Endothelial cell of umbilical vein (primary cell): ENCODE measurements at regions not wholly inside any gene's neighbourhood (a gene's known extent, or its start where the extent isn't known, plus 50 kb on each side); places are given as distances from the start of the nearest gene placed in this dataset.

Experiments used
- BruUV-seq: library from RNA; stranded (reverse); fragments of 400-500 nt; replicated peaks from 2 replicates; lab custom pipeline; 2021; lab: Mats Ljungman, UMichigan
- CTCF ChIA-PET: fragments of 300-600, 350-600 bp; sonication (Branson Sonifier 250); formaldehyde crosslinking; loops from one replicate; lab custom pipeline; 2021; ENCODE audit warnings: antibody characterized with exemption, inconsistent platforms; lab: Charles Lee
- POLR2A ChIA-PET: fragments of 300-600, 350-600 bp; sonication (Branson Sonifier 250); formaldehyde crosslinking; loops from one replicate; lab custom pipeline; 2021; ENCODE audit warnings: antibody characterized with exemption, inconsistent platforms; lab: Charles Lee
- DNase-seq: peaks from one replicate; pipeline ENCODE4 v3.0.0-alpha.2; 2011; ENCODE audit warnings: low read depth, low spot score
- FAIRE-seq: peaks from 2 replicates; lab custom pipeline; 2011; peaks lifted over from hg19 to GRCh38; lab: Jason Lieb, UNC
- H2AFZ ChIP-seq: 2 replicates; pipeline ENCODE4 v1.6.0; 2012; ENCODE audit warnings: low read depth, low read length, control low read depth, inconsistent platforms
- H3K27ac ChIP-seq: 2 replicates; pipeline ENCODE4 v1.5.1; 2011; ENCODE audit warnings: low read depth, mild to moderate bottlenecking, control low read depth, low read length, moderate library complexity; ENCODE audit not compliant: insufficient read depth
- H3K27me3 ChIP-seq, 2 experiments: 2 replicates each; pipeline versions ENCODE4 v1.6.0 to v1.6.1; 2011; ENCODE audit warnings: low read length in 2 of 2, mixed read lengths in 1 of 2; ENCODE audit not compliant: control insufficient read depth in 2 of 2, insufficient read depth in 2 of 2
- H3K36me3 ChIP-seq, 2 experiments: 2 replicates in 1 of 2; 3 replicates in 1 of 2; pipeline ENCODE4 v1.5.1; 2011; ENCODE audit warnings: low read length in 2 of 2, mild to moderate bottlenecking in 1 of 2, moderate library complexity in 1 of 2; ENCODE audit not compliant: control insufficient read depth in 2 of 2, insufficient read depth in 2 of 2; ENCODE audit errors: extremely low read depth in 1 of 2
- H3K4me1 ChIP-seq: 3 replicates; pipeline ENCODE4 v1.5.1; 2011; ENCODE audit warnings: mild to moderate bottlenecking, low read length; ENCODE audit not compliant: control insufficient read depth, insufficient read depth; ENCODE audit errors: extremely low read depth
- H3K4me2 ChIP-seq: 2 replicates; pipeline ENCODE4 v1.6.1; 2011; ENCODE audit warnings: low read length, control low read depth, mixed read lengths; ENCODE audit not compliant: insufficient read depth
- H3K4me3 ChIP-seq, 3 experiments: fragments of 200-600 bp in 1 of 3; sonication (generic), shearing (Covaris generic) in 1 of 3; replicated peaks in 1 of 3; 2 replicates each; pipeline ENCODE4 v1.5.1; 2011 to 2016; ENCODE audit warnings: control low read depth in 3 of 3, low read length in 3 of 3, mild to moderate bottlenecking in 2 of 3, inconsistent platforms in 1 of 3, low read depth in 1 of 3, moderate library complexity in 1 of 3; ENCODE audit not compliant: insufficient read depth in 1 of 3
- H3K79me2 ChIP-seq: 2 replicates; pipeline ENCODE4 v1.6.0; 2012; ENCODE audit warnings: low read length, inconsistent platforms; ENCODE audit not compliant: control insufficient read depth, insufficient read depth
- H3K9ac ChIP-seq: replicated peaks from 2 replicates; pipeline ENCODE3; 2011; ENCODE audit warnings: low read length, control low read depth; ENCODE audit not compliant: insufficient read depth; ENCODE audit errors: extremely low read depth
- H3K9me1 ChIP-seq: replicated peaks from 3 replicates; pipeline ENCODE4 v1.6.0; 2011; ENCODE audit warnings: mild to moderate bottlenecking, low read length; ENCODE audit not compliant: control insufficient read depth, insufficient read depth; ENCODE audit errors: extremely low read depth
- H3K9me3 ChIP-seq: replicated peaks from 2 replicates; pipeline ENCODE4 v1.5.1; 2012; ENCODE audit warnings: low read length, inconsistent platforms; ENCODE audit not compliant: control insufficient read depth, insufficient read depth
- H4K20me1 ChIP-seq: replicated peaks from 2 replicates; pipeline ENCODE3; 2011; ENCODE audit warnings: mild to moderate bottlenecking, low read length; ENCODE audit not compliant: control insufficient read depth, insufficient read depth; ENCODE audit errors: extremely low read depth
- CTCF ChIP-seq, 2 donors: IDR thresholded peaks; 1 replicate in 1 of 2; 2 replicates in 1 of 2; pipeline ENCODE4 v1.5.1; 2011; ENCODE audit warnings: low read length in 2 of 2, mild to moderate bottlenecking in 2 of 2, moderate library complexity in 2 of 2, control low read depth in 1 of 2, inconsistent platforms in 1 of 2, low read depth in 1 of 2; ENCODE audit not compliant: insufficient read depth in 1 of 2; ENCODE audit errors: extremely low read depth in 1 of 2
- EZH2 ChIP-seq: IDR thresholded peaks from 2 replicates; pipeline ENCODE4 v1.6.1; 2012; ENCODE audit warnings: borderline replicate concordance, low read depth, mild to moderate bottlenecking, moderate library complexity, low read length, inconsistent platforms; ENCODE audit not compliant: severe bottlenecking
- FOS ChIP-seq: IDR thresholded peaks from 2 replicates; pipeline ENCODE4 v1.6.1; 2011; ENCODE audit warnings: mild to moderate bottlenecking, low read length, moderate library complexity, borderline replicate concordance; ENCODE audit not compliant: insufficient read depth
- GATA2 ChIP-seq: IDR thresholded peaks from 2 replicates; pipeline ENCODE4 v1.7.0; 2011; ENCODE audit warnings: low read depth, mild to moderate bottlenecking, moderate library complexity, mixed read lengths, low read length; ENCODE audit not compliant: insufficient read length, insufficient read depth
- JUN ChIP-seq: IDR thresholded peaks from 2 replicates; pipeline ENCODE4 v1.6.1; 2011; ENCODE audit warnings: borderline replicate concordance, low read depth; ENCODE audit not compliant: insufficient read length, insufficient read depth
- MAX ChIP-seq: IDR thresholded peaks from 2 replicates; pipeline ENCODE4 v1.6.1; 2011; ENCODE audit not compliant: insufficient read depth, insufficient read length
- MYC ChIP-seq: IDR thresholded peaks from one replicate; pipeline ENCODE4 v1.6.1; 2011; ENCODE audit warnings: mild to moderate bottlenecking, low read depth, low read length
- POLR2A ChIP-seq: IDR thresholded peaks from 2 replicates; pipeline ENCODE4 v1.6.1; 2012; ENCODE audit warnings: low read depth, mild to moderate bottlenecking, control low read depth, low read length
- POLR2AphosphoS5 ChIP-seq: IDR thresholded peaks from 2 replicates; pipeline ENCODE4 v1.6.1; 2012; ENCODE audit warnings: low read depth, mild to moderate bottlenecking, control low read depth, low read length, moderate library complexity; ENCODE audit not compliant: insufficient read depth
- dilution Hi-C: fragments of 300-500 bp; cut with MboI; formaldehyde crosslinking; loops from one replicate; pipeline ENCODE4 v1.15.0; 2019; ENCODE audit warnings: low sequenced_read_pairs; ENCODE audit not compliant: extremely low pct_ligation_motif_present
- intact Hi-C: fragments of 100-400 bp; cut with micrococcal nuclease; formaldehyde crosslinking; loops from one replicate; pipeline ENCODE4 v1.10.0; 2022

- Histone ChIP-seq H3K27ac (no peak overlapping the region), H3K4me1 (peaks cover 18% of the 10 kb centered on the region), H4K20me1 (no peaks in the 10 kb centered on the region), H3K4me3 (no peak overlapping the region), H3K36me3 (no peaks in the 10 kb centered on the region), H3K79me2 (no peaks in the 10 kb centered on the region), H3K27me3 (no peaks in the 10 kb centered on the region), H2AFZ (no peak overlapping the region), H3K4me2 (no peak overlapping the region), H3K9me1 (no peaks in the 10 kb centered on the region), H3K9ac (no peak overlapping the region), H3K9me3 (no peaks in the 10 kb centered on the region)
- BruUV-seq = no TSS peak
- dilution Hi-C loops = no loop called here
- DNase-seq (no peak), FAIRE-seq (no peak)
- CTCF ChIA-PET = interaction anchor here (2.6 kb wide), 1 partner anchor 291 kb away, joined by 13 read pairs; no protein-coding TSS in a partner anchor
- POLR2A ChIA-PET = no interaction called here
- TF ChIP-seq MAX (no peak), POLR2AphosphoS5 (no peak), JUN (no peak), MYC (no peak), FOS (no peak), GATA2 (no peak), POLR2A (no peak), EZH2 (no peak), CTCF (IDR thresholded peaks at IDR 0.05; ENCODE audit: extremely low read depth in 1 of 2, insufficient read depth in 1 of 2, low read depth in 1 of 2, low read length in 2 of 2) (no peak)
- intact Hi-C loops = loop anchor here (2.0 to 10.0 kb wide), 3 partner anchors 16 to 392 kb away; no protein-coding TSS in a partner anchor
Measured at GRCh38 chr1:60572378-60572777, 498.8 kb upstream of the C1orf87 start.
